ENCODE measurements at regions not wholly inside any gene's neighbourhood (a gene's known extent, or its start where the extent isn't known, plus 50 kb on each side); places are given as distances from the start of the nearest gene placed in this dataset.

- TF ChIP-seq EZH2phosphoT487 (IDR thresholded peaks at IDR 0.05; ENCODE audit: low read depth, severe bottlenecking, unreplicated experiment) (no peak), CTCF (IDR thresholded peaks at IDR 0.05; ENCODE audit: poor library complexity) (no peak)
These were observed 80.0 kb upstream of the TIAM1 start for GRCh38 chr21:31424058-31424457.

All from hepatocyte (in vitro differentiated cells).